Erythroblast (primary cell): ENCODE measurements at regions not wholly inside any gene's neighbourhood (a gene's known extent, or its start where the extent isn't known, plus 50 kb on each side); places are given as distances from the start of the nearest gene placed in this dataset.

ENCODE experiments used
- GATA1 ChIP-seq: IDR thresholded peaks from 2 replicates; pipeline ENCODE4 v1.6.1; 2011; ENCODE audit warnings: low read depth, mild to moderate bottlenecking, control low read depth, low read length, moderate library complexity
- POLR2A ChIP-seq: IDR thresholded peaks from 2 replicates; pipeline ENCODE4 v1.6.1; 2011; ENCODE audit warnings: mild to moderate bottlenecking, low read length

GRCh38 chr12:34304546-34304945 is 282.2 kb downstream of the ALG10 start:
- TF ChIP-seq POLR2A = no peak
- TF ChIP-seq GATA1 = no peak
